GM19351 (cell line): ENCODE measurements at regions not wholly inside any gene's neighbourhood (a gene's known extent, or its start where the extent isn't known, plus 50 kb on each side); places are given as distances from the start of the nearest gene placed in this dataset.

Source experiments
- ATAC-seq: cut with Tn5 transposase; IDR thresholded peaks from one replicate; pipeline ENCODE4 v1.9.1; 2021; ENCODE audit warnings: mild to moderate bottlenecking, moderate library complexity; ENCODE audit not compliant: unreplicated experiment

GRCh38 chr15:70158309-70159000 lies 60.7 kb upstream of the TLE3 start:
- no peak for ATAC-seq

- ATAC-seq = no peak
Observed at GRCh38 chr15:70156671-70157271, 59.1 kb upstream of the TLE3 start.

- no peak for ATAC-seq
Observed at GRCh38 chr15:70154718-70155347, 57.1 kb upstream of the TLE3 start.

- ATAC-seq = no peak
Observed at GRCh38 chr15:70153921-70154717, 56.4 kb upstream of the TLE3 start.

GRCh38 chr15:70152070-70152480 lies 54.4 kb upstream of the TLE3 start:
- ATAC-seq = no peak

- no peak for ATAC-seq
Observed at GRCh38 chr15:70151462-70151861, 53.7 kb upstream of the TLE3 start.

GRCh38 chr15:70151003-70151402 lies 53.3 kb upstream of the TLE3 start:
- no peak for ATAC-seq

GRCh38 chr15:70150405-70150747 lies 52.7 kb upstream of the TLE3 start:
- ATAC-seq = no peak

- no peak for ATAC-seq
Observed at GRCh38 chr15:70149667-70150404, 52.1 kb upstream of the TLE3 start.

- no peak for ATAC-seq
Observed at GRCh38 chr15:70147778-70148177, 50.1 kb upstream of the TLE3 start.
